HFF-Myc (cell line): ENCODE measurements at regions not wholly inside any gene's neighbourhood (a gene's known extent, or its start where the extent isn't known, plus 50 kb on each side); places are given as distances from the start of the nearest gene placed in this dataset.
"Not testable (repeated sequence)": the region's sequence is repeated elsewhere in the genome, so short reads cannot be mapped to it uniquely, and the experiment has no call there.

Source experiments
- DNase-seq: peaks from one replicate; pipeline ENCODE4 v3.0.0-alpha.2; 2011; ENCODE audit warnings: low read depth; ENCODE audit errors: extremely low read depth
- H3K4me3 ChIP-seq: replicated peaks from 2 replicates; pipeline ENCODE4 v1.5.1; 2011; ENCODE audit warnings: low read depth, mild to moderate bottlenecking, control low read depth, low read length
- CTCF ChIP-seq: IDR thresholded peaks from 2 replicates; pipeline ENCODE4 v1.5.1; 2012; ENCODE audit warnings: mild to moderate bottlenecking, low read depth, low read length, control low read depth; ENCODE audit errors: missing control alignments

- no peak for TF ChIP-seq CTCF
- no peak overlapping the region for H3K4me3 ChIP-seq
Observed at GRCh38 chr4:140227286-140227685, 73.3 kb upstream of the MAML3 start.

GRCh38 chr4:140223056-140223810, 69.2 kb upstream of the MAML3 start:
- H3K4me3 ChIP-seq = no peak overlapping the region
- no peak for DNase-seq
- TF ChIP-seq CTCF = no peak

More at GRCh38 chr4:140227286-140227685, 73.3 kb upstream of the MAML3 start:
- no peak for DNase-seq

GRCh38 chr4:140222171-140222570, 68.2 kb upstream of the MAML3 start:
- no peak for TF ChIP-seq CTCF
- no peak for DNase-seq
- H3K4me3 ChIP-seq = no peak overlapping the region

GRCh38 chr4:140220058-140220457, 66.1 kb upstream of the MAML3 start:
- H3K4me3 ChIP-seq = no peak overlapping the region
- no peak for DNase-seq
- no peak for TF ChIP-seq CTCF

- TF ChIP-seq CTCF = no peak
- no peak for DNase-seq
- no peak overlapping the region for H3K4me3 ChIP-seq
Observed at GRCh38 chr4:140219567-140219966, 65.6 kb upstream of the MAML3 start.

- not testable (repeated sequence) for DNase-seq, H3K4me3 ChIP-seq
Observed at GRCh38 chr4:140219070-140219469, 65.1 kb upstream of the MAML3 start.

- H3K4me3 ChIP-seq = no peak overlapping the region
- DNase-seq = no peak
- TF ChIP-seq CTCF = no peak
Observed at GRCh38 chr4:140213749-140214148, 59.8 kb upstream of the MAML3 start.
